ENCODE measurements at regions not wholly inside any gene's neighbourhood (a gene's known extent, or its start where the extent isn't known, plus 50 kb on each side); places are given as distances from the start of the nearest gene placed in this dataset.
A peak's percentile ranks its signal among the peaks of the same experiment; 100 is the strongest.

DNA sequence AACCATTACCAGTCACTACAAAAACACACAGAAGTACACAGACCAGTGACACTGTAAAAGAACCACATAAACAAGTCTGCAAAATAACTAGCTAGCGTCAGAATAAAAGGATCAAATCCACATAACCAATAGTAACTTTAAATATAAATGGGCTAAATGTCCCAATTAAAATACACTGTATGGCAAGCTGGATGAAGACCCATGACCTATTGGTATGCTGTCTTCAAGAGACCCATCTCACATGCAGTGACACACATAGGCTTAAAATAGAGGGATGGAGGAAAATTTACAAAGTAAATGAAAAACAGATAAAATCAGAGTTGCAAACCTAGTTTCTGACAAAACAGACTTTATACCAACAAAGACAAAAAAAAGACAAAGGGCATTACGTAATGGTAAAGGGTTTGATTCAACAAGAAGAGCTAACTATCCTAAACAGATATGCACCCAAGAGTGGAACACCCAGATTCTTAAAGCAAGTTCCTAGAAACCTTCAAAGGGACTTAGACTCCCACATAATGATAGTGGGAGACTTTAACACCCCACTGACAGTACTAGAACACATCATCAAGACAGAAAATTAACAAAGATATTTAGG lies 196.9 kb downstream of the TBX15 start:
- no peak for FAIRE-seq
- intact Hi-C loops (cut with DNase I), result no loop called here
- H3K4me3 ChIP-seq (ENCODE audit: low read length in 3 of 3), result no peak overlapping the region

DNA sequence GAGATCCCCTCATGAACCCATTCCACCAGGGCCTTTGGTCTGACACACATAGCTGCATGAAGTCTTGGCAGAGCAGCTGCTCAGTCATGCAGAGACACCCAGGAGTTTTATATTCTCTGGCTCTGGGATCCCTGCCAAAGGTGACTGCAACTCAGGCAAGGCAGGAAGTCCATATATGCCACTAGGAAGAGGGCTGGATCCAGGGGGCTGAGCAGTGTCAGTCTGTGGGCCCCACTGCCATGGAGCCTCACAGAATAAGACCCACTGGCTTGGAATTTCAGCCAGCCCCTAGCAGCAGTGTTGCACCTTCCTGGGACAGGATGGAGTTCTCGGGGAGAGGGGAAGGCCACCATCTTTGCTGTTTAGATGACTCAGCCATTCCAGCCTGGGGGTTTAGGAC lies 199.7 kb downstream of the TBX15 start:
- Histone ChIP-seq H3K4me3 (ENCODE audit: low read length in 3 of 3) (no peak overlapping the region), H3K36me3 (ENCODE audit: control insufficient read depth in 2 of 3, insufficient read depth in 3 of 3, low read length in 3 of 3) (no peaks in the 10 kb centered on the region), H3K27ac (ENCODE audit: low read depth in 2 of 2, low read length in 2 of 2) (no peak overlapping the region), H3K27me3 (ENCODE audit: control insufficient read depth, insufficient read depth, low read length) (no peaks in the 10 kb centered on the region), H3K4me1 (ENCODE audit: control insufficient read depth in 2 of 3, insufficient read depth in 2 of 3, low read depth in 1 of 3, low read length in 3 of 3) (no peaks in the 10 kb centered on the region), H3K9ac (ENCODE audit: low read length in 3 of 3) (no peak overlapping the region), H3K9me3 (ENCODE audit: control insufficient read depth in 2 of 3, insufficient read depth in 1 of 3, low read length in 3 of 3) (peaks cover 0 to 13% (median 0%) of the 10 kb centered on the region in 3 donors)
- intact Hi-C loops (cut with DNase I), result no loop called here
- no peak for FAIRE-seq
- TF ChIP-seq, protein P1, sequence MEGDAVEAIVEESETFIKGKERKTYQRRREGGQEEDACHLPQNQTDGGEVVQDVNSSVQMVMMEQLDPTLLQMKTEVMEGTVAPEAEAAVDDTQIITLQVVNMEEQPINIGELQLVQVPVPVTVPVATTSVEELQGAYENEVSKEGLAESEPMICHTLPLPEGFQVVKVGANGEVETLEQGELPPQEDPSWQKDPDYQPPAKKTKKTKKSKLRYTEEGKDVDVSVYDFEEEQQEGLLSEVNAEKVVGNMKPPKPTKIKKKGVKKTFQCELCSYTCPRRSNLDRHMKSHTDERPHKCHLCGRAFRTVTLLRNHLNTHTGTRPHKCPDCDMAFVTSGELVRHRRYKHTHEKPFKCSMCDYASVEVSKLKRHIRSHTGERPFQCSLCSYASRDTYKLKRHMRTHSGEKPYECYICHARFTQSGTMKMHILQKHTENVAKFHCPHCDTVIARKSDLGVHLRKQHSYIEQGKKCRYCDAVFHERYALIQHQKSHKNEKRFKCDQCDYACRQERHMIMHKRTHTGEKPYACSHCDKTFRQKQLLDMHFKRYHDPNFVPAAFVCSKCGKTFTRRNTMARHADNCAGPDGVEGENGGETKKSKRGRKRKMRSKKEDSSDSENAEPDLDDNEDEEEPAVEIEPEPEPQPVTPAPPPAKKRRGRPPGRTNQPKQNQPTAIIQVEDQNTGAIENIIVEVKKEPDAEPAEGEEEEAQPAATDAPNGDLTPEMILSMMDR (IDR thresholded peaks at IDR 0.05; ENCODE audit: borderline replicate concordance, extremely low read depth, insufficient read depth), result no peak
- peak; percentile 46 to 82 (median 72) for DNase-seq

More for the DNA sequence above, 196.9 kb downstream of the TBX15 start:
- Histone ChIP-seq H3K4me1 (ENCODE audit: control insufficient read depth in 2 of 3, insufficient read depth in 2 of 3, low read depth in 1 of 3, low read length in 3 of 3) (no peaks in the 10 kb centered on the region), H3K36me3 (ENCODE audit: control insufficient read depth in 2 of 3, insufficient read depth in 3 of 3, low read length in 3 of 3) (no peaks in the 10 kb centered on the region), H3K9ac (ENCODE audit: low read length in 3 of 3) (no peak overlapping the region), H3K9me3 (ENCODE audit: control insufficient read depth in 2 of 3, insufficient read depth in 1 of 3, low read length in 3 of 3) (peaks cover 0 to 13% (median 0%) of the 10 kb centered on the region in 3 donors), H3K27me3 (ENCODE audit: control insufficient read depth, insufficient read depth, low read length) (no peaks in the 10 kb centered on the region), H3K27ac (ENCODE audit: low read depth in 2 of 2, low read length in 2 of 2) (no peak overlapping the region)
- DNase-seq, result no peak
- TF ChIP-seq, protein P1 (IDR thresholded peaks at IDR 0.05; ENCODE audit: borderline replicate concordance, extremely low read depth, insufficient read depth), result no peak

DNA sequence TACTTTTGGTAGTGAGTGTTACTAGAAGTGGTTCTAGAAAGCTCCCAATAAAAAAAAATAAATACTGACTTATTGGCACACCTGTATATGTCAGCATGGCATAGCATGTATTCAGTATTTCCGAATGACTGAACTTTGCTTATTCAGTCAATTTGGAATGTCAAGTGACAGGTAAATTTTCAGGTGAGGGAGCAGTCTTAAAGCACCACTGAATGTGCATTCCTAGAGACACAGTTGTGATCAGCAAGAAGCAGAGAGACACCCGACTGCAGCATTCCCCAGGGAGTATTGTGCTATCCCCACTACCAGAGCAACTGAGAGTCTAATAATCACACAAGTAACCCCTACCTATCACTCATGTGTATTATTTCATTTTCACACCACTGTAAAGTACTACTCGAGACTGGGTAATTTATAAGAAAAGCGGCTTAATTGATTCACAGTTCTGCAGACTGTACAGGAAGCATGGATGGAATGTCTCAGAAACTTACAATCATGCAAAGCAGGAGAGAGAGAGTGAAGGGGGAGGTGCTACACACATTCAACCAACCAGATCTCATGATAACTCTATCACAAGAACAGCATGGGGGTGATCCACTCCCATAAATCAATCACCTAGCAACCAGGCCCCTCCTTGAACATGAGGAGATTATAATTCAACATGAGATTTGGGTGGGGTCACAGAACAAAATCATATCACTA lies 201.5 kb downstream of the TBX15 start:
- Histone ChIP-seq H3K4me3 (ENCODE audit: low read length in 3 of 3) (no peak overlapping the region), H3K9ac (ENCODE audit: low read length in 3 of 3) (no peak overlapping the region), H3K36me3 (ENCODE audit: control insufficient read depth in 2 of 3, insufficient read depth in 3 of 3, low read length in 3 of 3) (no peaks in the 10 kb centered on the region), H3K27ac (ENCODE audit: low read depth in 2 of 2, low read length in 2 of 2) (no peak overlapping the region), H3K9me3 (ENCODE audit: control insufficient read depth in 2 of 3, insufficient read depth in 1 of 3, low read length in 3 of 3) (peaks cover 0 to 10% (median 0%) of the 10 kb centered on the region in 3 donors), H3K27me3 (ENCODE audit: control insufficient read depth, insufficient read depth, low read length) (no peaks in the 10 kb centered on the region), H3K4me1 (ENCODE audit: control insufficient read depth in 2 of 3, insufficient read depth in 2 of 3, low read depth in 1 of 3, low read length in 3 of 3) (no peaks in the 10 kb centered on the region)
- intact Hi-C loops (cut with DNase I), result no loop called here
- FAIRE-seq, result no peak
- DNase-seq, result peak in 1 of 5 donors; percentile 6
- TF ChIP-seq, protein P1 (IDR thresholded peaks at IDR 0.05; ENCODE audit: borderline replicate concordance, extremely low read depth, insufficient read depth), result no peak

Data from kidney (tissue), 13 donors.